K562 (cell line): ENCODE measurements at regions not wholly inside any gene's neighbourhood (a gene's known extent, or its start where the extent isn't known, plus 50 kb on each side); places are given as distances from the start of the nearest gene placed in this dataset.
A peak's percentile ranks its signal among the peaks of the same experiment; 100 is the strongest.

Experiments used
- CREM ChIP-seq: IDR thresholded peaks from 2 replicates; pipeline ENCODE4 v1.6.1; 2014; ENCODE audit warnings: antibody characterized with exemption, low read depth
- ETS2 ChIP-seq: IDR thresholded peaks from 2 replicates; pipeline ENCODE4 v1.6.1; 2016; ENCODE audit warnings: borderline replicate concordance, missing genetic modification characterization, mild to moderate bottlenecking, moderate library complexity, missing compliant biosample characterization; ENCODE audit not compliant: poor library complexity, severe bottlenecking
- ETV1 ChIP-seq: fragments of 450-650 bp; conservative IDR thresholded peaks from 2 replicates; pipeline ENCODE4 v1.6.1; 2016; ENCODE audit warnings: missing genetic modification characterization, control low read depth, low read depth, missing compliant biosample characterization
- MEIS2 ChIP-seq: fragments of 450-650 bp; IDR thresholded peaks from 2 replicates; pipeline ENCODE4 v1.6.1; 2014; ENCODE audit warnings: mild to moderate bottlenecking; ENCODE audit not compliant: partially characterized antibody
- NEUROD1 ChIP-seq: fragments of 150-350 bp; IDR thresholded peaks from 2 replicates; pipeline ENCODE4 v1.6.1; 2014; ENCODE audit warnings: borderline replicate concordance, low read length, low read depth; ENCODE audit not compliant: partially characterized antibody
- PML ChIP-seq: IDR thresholded peaks from 2 replicates; pipeline ENCODE4 v1.6.1; 2012; ENCODE audit warnings: low read length, inconsistent platforms
- RNF2 ChIP-seq: sonication (generic); IDR thresholded peaks from 2 replicates; pipeline ENCODE4 v1.6.1; 2016
- SMAD3 ChIP-seq: fragments of 450-650 bp; formaldehyde crosslinking; conservative IDR thresholded peaks from 2 replicates; pipeline ENCODE4 v1.4.0; 2020; ENCODE audit warnings: mild to moderate bottlenecking
- SMAD4 ChIP-seq: fragments of 250-450 bp; sonication (Bioruptor Pico); conservative IDR thresholded peaks from 2 replicates; pipeline ENCODE4 v1.8.0; 2021; ENCODE audit warnings: inconsistent platforms, mild to moderate bottlenecking, moderate library complexity
- SMARCE1 ChIP-seq: fragments of 450-650 bp; IDR thresholded peaks from 2 replicates; pipeline ENCODE4 v1.7.1; 2016; ENCODE audit warnings: mild to moderate bottlenecking
- XRCC5 ChIP-seq: fragments of 200-400 bp; formaldehyde crosslinking; IDR thresholded peaks from 2 replicates; pipeline ENCODE4 v1.6.1; 2017; ENCODE audit warnings: low read depth, mild to moderate bottlenecking, low read length
- ZNF175 ChIP-seq: fragments of 200-800 bp; sonication (Bioruptor generic); IDR thresholded peaks from 2 replicates; pipeline ENCODE4 v1.6.1; 2016; ENCODE audit warnings: low read depth, mild to moderate bottlenecking, missing genetic modification characterization, missing compliant biosample characterization
- ZNF354B ChIP-seq: fragments of 250-450 bp; sonication (Bioruptor Pico); IDR thresholded peaks from 2 replicates; pipeline ENCODE4 v1.4.0; 2020
- TF ChIP-seq, protein P1 (sequence below): sonication (generic); formaldehyde crosslinking; IDR thresholded peaks from 2 replicates; pipeline ENCODE4 v1.8.1; 2022; ENCODE audit warnings: missing genetic modification reagents
- TF ChIP-seq, protein P2 (sequence below): sonication (generic); formaldehyde crosslinking; IDR thresholded peaks from 2 replicates; pipeline ENCODE4 v1.8.1; 2023; ENCODE audit warnings: mild to moderate bottlenecking, missing genetic modification reagents
- TF ChIP-seq, protein P3 (sequence below): fragments of 450-650 bp; IDR thresholded peaks from 2 replicates; pipeline ENCODE4 v1.6.1; 2014; ENCODE audit warnings: low read depth, mild to moderate bottlenecking, moderate library complexity, borderline replicate concordance
- TF ChIP-seq, protein P4 (sequence below): fragments of 450-650 bp; formaldehyde crosslinking; IDR thresholded peaks from 2 replicates; pipeline ENCODE4 v1.4.0; 2022; ENCODE audit warnings: mild to moderate bottlenecking, moderate library complexity

DNA sequence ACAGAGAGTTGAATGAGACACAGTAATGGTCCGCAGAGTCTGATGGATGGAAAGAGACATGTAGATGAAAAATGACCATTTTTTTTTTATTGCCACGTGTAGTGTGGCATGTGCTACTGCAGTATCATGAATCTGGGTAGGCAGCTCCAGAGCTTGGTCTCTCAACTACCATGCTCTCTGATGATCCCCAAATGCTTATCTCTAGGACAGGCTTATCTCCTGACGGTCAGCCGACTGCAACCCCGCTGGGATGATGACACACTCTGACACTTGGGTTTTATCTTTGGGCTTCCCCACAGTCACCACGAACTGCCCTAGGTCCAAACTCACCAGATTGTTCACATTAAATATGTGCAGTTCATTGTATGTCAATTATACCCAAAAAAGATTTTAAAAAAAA is 239.7 kb downstream of the QDPR start (continued):
- TF ChIP-seq, protein P1, sequence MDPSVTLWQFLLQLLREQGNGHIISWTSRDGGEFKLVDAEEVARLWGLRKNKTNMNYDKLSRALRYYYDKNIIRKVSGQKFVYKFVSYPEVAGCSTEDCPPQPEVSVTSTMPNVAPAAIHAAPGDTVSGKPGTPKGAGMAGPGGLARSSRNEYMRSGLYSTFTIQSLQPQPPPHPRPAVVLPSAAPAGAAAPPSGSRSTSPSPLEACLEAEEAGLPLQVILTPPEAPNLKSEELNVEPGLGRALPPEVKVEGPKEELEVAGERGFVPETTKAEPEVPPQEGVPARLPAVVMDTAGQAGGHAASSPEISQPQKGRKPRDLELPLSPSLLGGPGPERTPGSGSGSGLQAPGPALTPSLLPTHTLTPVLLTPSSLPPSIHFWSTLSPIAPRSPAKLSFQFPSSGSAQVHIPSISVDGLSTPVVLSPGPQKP (CRISPR knock-in tag), result no peak
- TF ChIP-seq ETS2, result no peak
- 0 out of 2 replicates have a peak, but pooled peaks have one; percentile 22 for TF ChIP-seq ETV1
- TF ChIP-seq SMAD4 (CRISPR knock-in tag), result peak; percentile 73; the same call in 1 of the 2 replicates
- peak; percentile 74; the same call in 1 of the 2 replicates for TF ChIP-seq SMARCE1
- no peak for TF ChIP-seq ZNF354B (CRISPR knock-in tag)
- TF ChIP-seq, protein P2, sequence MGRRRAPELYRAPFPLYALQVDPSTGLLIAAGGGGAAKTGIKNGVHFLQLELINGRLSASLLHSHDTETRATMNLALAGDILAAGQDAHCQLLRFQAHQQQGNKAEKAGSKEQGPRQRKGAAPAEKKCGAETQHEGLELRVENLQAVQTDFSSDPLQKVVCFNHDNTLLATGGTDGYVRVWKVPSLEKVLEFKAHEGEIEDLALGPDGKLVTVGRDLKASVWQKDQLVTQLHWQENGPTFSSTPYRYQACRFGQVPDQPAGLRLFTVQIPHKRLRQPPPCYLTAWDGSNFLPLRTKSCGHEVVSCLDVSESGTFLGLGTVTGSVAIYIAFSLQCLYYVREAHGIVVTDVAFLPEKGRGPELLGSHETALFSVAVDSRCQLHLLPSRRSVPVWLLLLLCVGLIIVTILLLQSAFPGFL, result no peak
- TF ChIP-seq RNF2, result peak; percentile 78; the same call in 1 of the 2 replicates
- peak; percentile 69; the same call in 1 of the 2 replicates for TF ChIP-seq PML
- TF ChIP-seq SMAD3, result peak; percentile 72; the same call in 1 of the 2 replicates
- no peak for TF ChIP-seq XRCC5
- 0 out of 2 replicates have a peak, but pooled peaks have one; percentile 10 for TF ChIP-seq ZNF175
- TF ChIP-seq CREM, result peak; percentile 49; the same call in 1 of the 2 replicates
- TF ChIP-seq, protein P3, sequence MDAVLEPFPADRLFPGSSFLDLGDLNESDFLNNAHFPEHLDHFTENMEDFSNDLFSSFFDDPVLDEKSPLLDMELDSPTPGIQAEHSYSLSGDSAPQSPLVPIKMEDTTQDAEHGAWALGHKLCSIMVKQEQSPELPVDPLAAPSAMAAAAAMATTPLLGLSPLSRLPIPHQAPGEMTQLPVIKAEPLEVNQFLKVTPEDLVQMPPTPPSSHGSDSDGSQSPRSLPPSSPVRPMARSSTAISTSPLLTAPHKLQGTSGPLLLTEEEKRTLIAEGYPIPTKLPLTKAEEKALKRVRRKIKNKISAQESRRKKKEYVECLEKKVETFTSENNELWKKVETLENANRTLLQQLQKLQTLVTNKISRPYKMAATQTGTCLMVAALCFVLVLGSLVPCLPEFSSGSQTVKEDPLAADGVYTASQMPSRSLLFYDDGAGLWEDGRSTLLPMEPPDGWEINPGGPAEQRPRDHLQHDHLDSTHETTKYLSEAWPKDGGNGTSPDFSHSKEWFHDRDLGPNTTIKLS, result 0 out of 2 replicates have a peak, but pooled peaks have one; percentile 28
- TF ChIP-seq, protein P4, sequence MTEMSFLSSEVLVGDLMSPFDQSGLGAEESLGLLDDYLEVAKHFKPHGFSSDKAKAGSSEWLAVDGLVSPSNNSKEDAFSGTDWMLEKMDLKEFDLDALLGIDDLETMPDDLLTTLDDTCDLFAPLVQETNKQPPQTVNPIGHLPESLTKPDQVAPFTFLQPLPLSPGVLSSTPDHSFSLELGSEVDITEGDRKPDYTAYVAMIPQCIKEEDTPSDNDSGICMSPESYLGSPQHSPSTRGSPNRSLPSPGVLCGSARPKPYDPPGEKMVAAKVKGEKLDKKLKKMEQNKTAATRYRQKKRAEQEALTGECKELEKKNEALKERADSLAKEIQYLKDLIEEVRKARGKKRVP (CRISPR knock-in tag), result peak; percentile 94
- peak; percentile 63 for TF ChIP-seq MEIS2
- TF ChIP-seq NEUROD1, result peak; percentile 21
